Adipocyte (in vitro differentiated cells): ENCODE measurements at regions not wholly inside any gene's neighbourhood (a gene's known extent, or its start where the extent isn't known, plus 50 kb on each side); places are given as distances from the start of the nearest gene placed in this dataset.

Source experiments
- DNase-seq: peaks from one replicate; pipeline ENCODE4 v3.0.0-alpha.2; 2015; ENCODE audit warnings: low read depth
- H3K27me3 ChIP-seq: replicated peaks from 2 replicates; pipeline ENCODE4 v1.7.0; 2013; ENCODE audit warnings: mild to moderate bottlenecking, low read length, moderate library complexity; ENCODE audit not compliant: control insufficient read depth, insufficient read depth
- H3K36me3 ChIP-seq: 2 replicates; pipeline ENCODE4 v1.7.0; 2013; ENCODE audit warnings: low read length, mild to moderate bottlenecking, moderate library complexity; ENCODE audit not compliant: control insufficient read depth, insufficient read depth, severe bottlenecking
- H3K4me1 ChIP-seq: 2 replicates; pipeline ENCODE4 v1.7.0; 2013; ENCODE audit warnings: mild to moderate bottlenecking, low read length, moderate library complexity; ENCODE audit not compliant: control insufficient read depth, insufficient read depth
- H3K4me3 ChIP-seq: 2 replicates; pipeline ENCODE4 v1.7.0; 2013; ENCODE audit warnings: mild to moderate bottlenecking, low read length, moderate library complexity
- H3K9ac ChIP-seq: 2 replicates; pipeline ENCODE4 v1.7.0; 2013; ENCODE audit warnings: mild to moderate bottlenecking, low read length, moderate library complexity
- H3K9me3 ChIP-seq: 2 replicates; pipeline ENCODE4 v1.7.0; 2013; ENCODE audit warnings: mild to moderate bottlenecking, low read length, moderate library complexity; ENCODE audit not compliant: control insufficient read depth

GRCh38 chr10:117662751-117663540 is 120.4 kb downstream of the EMX2 start:
- Histone ChIP-seq H3K9ac (no peak overlapping the region), H3K4me1 (peaks cover 11% of the 10 kb centered on the region), H3K4me3 (no peak overlapping the region), H3K27me3 (no peaks in the 10 kb centered on the region), H3K9me3 (no peaks in the 10 kb centered on the region), H3K36me3 (no peaks in the 10 kb centered on the region)
- DNase-seq: no peak

- no peaks in the 10 kb centered on the region for H3K27me3 ChIP-seq
- no peaks in the 10 kb centered on the region for H3K9me3 ChIP-seq
- H3K4me1 ChIP-seq: peaks cover 11% of the 10 kb centered on the region
- no peak overlapping the region for H3K4me3 ChIP-seq
- H3K36me3 ChIP-seq: no peaks in the 10 kb centered on the region
- H3K9ac ChIP-seq: no peak overlapping the region
- DNase-seq: peak; percentile 7
These were observed 121.2 kb downstream of the EMX2 start for GRCh38 chr10:117663750-117664149.

GRCh38 chr10:117664288-117664687 is 121.7 kb downstream of the EMX2 start:
- no peak for DNase-seq
- no peak overlapping the region for H3K4me3 ChIP-seq
- H3K9ac ChIP-seq: no peak overlapping the region
- peaks cover 11% of the 10 kb centered on the region for H3K4me1 ChIP-seq
- H3K36me3 ChIP-seq: no peaks in the 10 kb centered on the region
- no peaks in the 10 kb centered on the region for H3K9me3 ChIP-seq
- H3K27me3 ChIP-seq: no peaks in the 10 kb centered on the region

GRCh38 chr10:117666166-117666565 is 123.6 kb downstream of the EMX2 start:
- H3K4me3 ChIP-seq: no peak overlapping the region
- no peaks in the 10 kb centered on the region for H3K36me3 ChIP-seq
- no peaks in the 10 kb centered on the region for H3K9me3 ChIP-seq
- DNase-seq: no peak
- no peak overlapping the region for H3K9ac ChIP-seq
- peaks cover 11% of the 10 kb centered on the region for H3K4me1 ChIP-seq
- no peaks in the 10 kb centered on the region for H3K27me3 ChIP-seq

- H3K4me1 ChIP-seq: peaks cover 10% of the 10 kb centered on the region
- H3K9me3 ChIP-seq: no peaks in the 10 kb centered on the region
- no peaks in the 10 kb centered on the region for H3K36me3 ChIP-seq
- no peak overlapping the region for H3K4me3 ChIP-seq
- H3K27me3 ChIP-seq: no peaks in the 10 kb centered on the region
- no peak overlapping the region for H3K9ac ChIP-seq
- DNase-seq: no peak
These were observed 124.4 kb downstream of the EMX2 start for GRCh38 chr10:117666965-117667364.

- DNase-seq: no peak
- Histone ChIP-seq H3K36me3 (no peaks in the 10 kb centered on the region), H3K27me3 (no peaks in the 10 kb centered on the region), H3K9ac (no peak overlapping the region), H3K9me3 (no peaks in the 10 kb centered on the region), H3K4me1 (peaks cover 1% of the 10 kb centered on the region), H3K4me3 (no peak overlapping the region)
These were observed 125.3 kb downstream of the EMX2 start for GRCh38 chr10:117667831-117668230.

GRCh38 chr10:117668327-117669008 is 125.9 kb downstream of the EMX2 start:
- Histone ChIP-seq H3K36me3 (no peaks in the 10 kb centered on the region), H3K4me3 (no peak overlapping the region), H3K27me3 (no peaks in the 10 kb centered on the region), H3K9ac (no peak overlapping the region), H3K4me1 (no peaks in the 10 kb centered on the region), H3K9me3 (no peaks in the 10 kb centered on the region)
- no peak for DNase-seq

- H3K9ac ChIP-seq: no peak overlapping the region
- no peaks in the 10 kb centered on the region for H3K36me3 ChIP-seq
- no peaks in the 10 kb centered on the region for H3K9me3 ChIP-seq
- no peak overlapping the region for H3K4me3 ChIP-seq
- no peak for DNase-seq
- H3K27me3 ChIP-seq: no peaks in the 10 kb centered on the region
- no peaks in the 10 kb centered on the region for H3K4me1 ChIP-seq
These were observed 126.6 kb downstream of the EMX2 start for GRCh38 chr10:117669122-117669521.

GRCh38 chr10:117670116-117670904 is 127.8 kb downstream of the EMX2 start:
- Histone ChIP-seq H3K9ac (no peak overlapping the region), H3K9me3 (no peaks in the 10 kb centered on the region), H3K4me1 (no peaks in the 10 kb centered on the region), H3K4me3 (no peak overlapping the region), H3K27me3 (no peaks in the 10 kb centered on the region), H3K36me3 (no peaks in the 10 kb centered on the region)
- DNase-seq: no peak

GRCh38 chr10:117673230-117674010 is 130.9 kb downstream of the EMX2 start:
- no peak for DNase-seq
- no peaks in the 10 kb centered on the region for H3K27me3 ChIP-seq
- no peaks in the 10 kb centered on the region for H3K9me3 ChIP-seq
- H3K4me1 ChIP-seq: no peaks in the 10 kb centered on the region
- no peak overlapping the region for H3K9ac ChIP-seq
- H3K36me3 ChIP-seq: no peaks in the 10 kb centered on the region
- H3K4me3 ChIP-seq: no peak overlapping the region

GRCh38 chr10:117674201-117674600 is 131.7 kb downstream of the EMX2 start:
- H3K27me3 ChIP-seq: no peaks in the 10 kb centered on the region
- no peaks in the 10 kb centered on the region for H3K9me3 ChIP-seq
- no peak overlapping the region for H3K4me3 ChIP-seq
- H3K9ac ChIP-seq: no peak overlapping the region
- no peak for DNase-seq
- no peaks in the 10 kb centered on the region for H3K36me3 ChIP-seq
- H3K4me1 ChIP-seq: no peaks in the 10 kb centered on the region
